NT2/D1 (cell line): ENCODE measurements at regions not wholly inside any gene's neighbourhood (a gene's known extent, or its start where the extent isn't known, plus 50 kb on each side); places are given as distances from the start of the nearest gene placed in this dataset.

Experiments
- DNase-seq: peaks from one replicate; pipeline ENCODE4 v3.0.0-alpha.2; 2011; ENCODE audit warnings: low read depth, low spot score
- H3K27me3 ChIP-seq: 2 replicates; pipeline ENCODE4 v1.6.0; 2011; ENCODE audit warnings: mild to moderate bottlenecking; ENCODE audit not compliant: insufficient read length, insufficient read depth
- H3K36me3 ChIP-seq: 2 replicates; pipeline ENCODE4 v1.6.1; 2011; ENCODE audit warnings: mild to moderate bottlenecking, low read length, mixed read lengths; ENCODE audit not compliant: insufficient read depth, insufficient read length
- H3K4me1 ChIP-seq: 2 replicates; pipeline ENCODE4 v1.5.1; 2011; ENCODE audit not compliant: insufficient read depth, insufficient read length
- H3K4me3 ChIP-seq: 2 replicates; pipeline ENCODE4 v1.5.1; 2011; ENCODE audit warnings: low read depth; ENCODE audit not compliant: insufficient read length
- H3K9ac ChIP-seq: 2 replicates; pipeline ENCODE4 v1.6.0; 2011; ENCODE audit warnings: low read depth; ENCODE audit not compliant: insufficient read length
- H3K9me3 ChIP-seq: 2 replicates; pipeline ENCODE4 v1.5.1; 2011; ENCODE audit warnings: mild to moderate bottlenecking, low read length; ENCODE audit not compliant: insufficient read depth
- SUZ12 ChIP-seq: IDR thresholded peaks from 2 replicates; pipeline ENCODE4 v1.6.1; 2011; ENCODE audit not compliant: insufficient read length, insufficient read depth; ENCODE audit errors: extremely low read depth
- YY1 ChIP-seq: IDR thresholded peaks from 2 replicates; pipeline ENCODE4 v1.6.1; 2011; ENCODE audit not compliant: insufficient read length, insufficient read depth
- ZNF274 ChIP-seq: IDR thresholded peaks from 2 replicates; pipeline ENCODE4 v1.6.1; 2011; ENCODE audit warnings: mild to moderate bottlenecking, low read depth, low read length

GRCh38 chr1:2943686-2944260, 77.5 kb upstream of the ACTRT2 start:
- DNase-seq, result no peak
- Histone ChIP-seq H3K36me3 (no peaks in the 10 kb centered on the region), H3K9ac (no peak overlapping the region), H3K9me3 (no peaks in the 10 kb centered on the region), H3K27me3 (no peaks in the 10 kb centered on the region), H3K4me1 (peaks cover 2% of the 10 kb centered on the region), H3K4me3 (no peak overlapping the region)
- TF ChIP-seq SUZ12, result no peak

- no peaks in the 10 kb centered on the region for H3K9me3 ChIP-seq
- H3K4me1 ChIP-seq, result peaks cover 2% of the 10 kb centered on the region
Observed at GRCh38 chr1:2944705-2945104, 76.6 kb upstream of the ACTRT2 start.

GRCh38 chr1:2945821-2946231, 75.4 kb upstream of the ACTRT2 start:
- no peak for TF ChIP-seq SUZ12
- TF ChIP-seq YY1, result no peak
- TF ChIP-seq ZNF274, result no peak
- H3K27me3 ChIP-seq, result no peaks in the 10 kb centered on the region
- no peaks in the 10 kb centered on the region for H3K9me3 ChIP-seq
- no peak overlapping the region for H3K9ac ChIP-seq
- H3K36me3 ChIP-seq, result no peaks in the 10 kb centered on the region
- no peak for DNase-seq
- no peak overlapping the region for H3K4me3 ChIP-seq
- peaks cover 2% of the 10 kb centered on the region for H3K4me1 ChIP-seq

More at GRCh38 chr1:2944705-2945104, 76.6 kb upstream of the ACTRT2 start:
- Histone ChIP-seq H3K4me3 (no peak overlapping the region), H3K27me3 (no peaks in the 10 kb centered on the region), H3K36me3 (no peaks in the 10 kb centered on the region), H3K9ac (no peak overlapping the region)
- DNase-seq, result no peak
- TF ChIP-seq YY1 (no peak), ZNF274 (no peak), SUZ12 (no peak)

- peaks cover 2% of the 10 kb centered on the region for H3K4me1 ChIP-seq
- H3K9me3 ChIP-seq, result no peaks in the 10 kb centered on the region
- no peak for DNase-seq
- no peaks in the 10 kb centered on the region for H3K27me3 ChIP-seq
- no peak overlapping the region for H3K9ac ChIP-seq
- H3K36me3 ChIP-seq, result no peaks in the 10 kb centered on the region
- no peak for TF ChIP-seq ZNF274
- TF ChIP-seq YY1, result no peak
- no peak for TF ChIP-seq SUZ12
- H3K4me3 ChIP-seq, result no peak overlapping the region
Observed at GRCh38 chr1:2946291-2946690, 75.0 kb upstream of the ACTRT2 start.

- no peak for DNase-seq
- peaks cover 2% of the 10 kb centered on the region for H3K4me1 ChIP-seq
- no peak overlapping the region for H3K9ac ChIP-seq
- H3K9me3 ChIP-seq, result no peaks in the 10 kb centered on the region
- no peak overlapping the region for H3K4me3 ChIP-seq
- TF ChIP-seq YY1 (no peak), SUZ12 (no peak), ZNF274 (no peak)
- H3K36me3 ChIP-seq, result no peaks in the 10 kb centered on the region
- no peaks in the 10 kb centered on the region for H3K27me3 ChIP-seq
Observed at GRCh38 chr1:2946999-2947690, 74.1 kb upstream of the ACTRT2 start.

- Histone ChIP-seq H3K27me3 (no peaks in the 10 kb centered on the region), H3K4me1 (no peaks in the 10 kb centered on the region), H3K36me3 (no peaks in the 10 kb centered on the region), H3K9me3 (no peaks in the 10 kb centered on the region), H3K4me3 (no peak overlapping the region), H3K9ac (no peak overlapping the region)
- DNase-seq, result no peak
- TF ChIP-seq ZNF274, result no peak
- TF ChIP-seq YY1, result no peak
- no peak for TF ChIP-seq SUZ12
Observed at GRCh38 chr1:2948001-2948750, 73.1 kb upstream of the ACTRT2 start.

GRCh38 chr1:2948751-2949680, 72.3 kb upstream of the ACTRT2 start:
- Histone ChIP-seq H3K4me1 (no peaks in the 10 kb centered on the region), H3K36me3 (no peaks in the 10 kb centered on the region), H3K4me3 (no peak overlapping the region), H3K9me3 (peaks cover 4% of the 10 kb centered on the region; the same call in 1 of the 2 replicates), H3K27me3 (no peaks in the 10 kb centered on the region), H3K9ac (no peak overlapping the region)
- TF ChIP-seq SUZ12, result no peak
- TF ChIP-seq ZNF274, result no peak
- TF ChIP-seq YY1, result no peak
- no peak for DNase-seq
